NCI-H82 treated with DMSO at 0.1 percent for 48 hours (cell line): ENCODE measurements at regions not wholly inside any gene's neighbourhood (a gene's known extent, or its start where the extent isn't known, plus 50 kb on each side); places are given as distances from the start of the nearest gene placed in this dataset.
A peak's percentile ranks its signal among the peaks of the same experiment; 100 is the strongest.

Experiments
- DNase-seq: peaks from one replicate; lab custom pipeline; 2025; ENCODE audit not compliant: unreplicated experiment; lab: John Stamatoyannopoulos, UW

GRCh38 chr9:90420768-90421513 is 221.7 kb downstream of the DIRAS2 start:
- no peak for DNase-seq

GRCh38 chr9:90421786-90422185 is 220.8 kb downstream of the DIRAS2 start:
- DNase-seq: no peak

GRCh38 chr9:90423661-90424193 is 218.9 kb downstream of the DIRAS2 start:
- DNase-seq: no peak

GRCh38 chr9:90428517-90428916 is 214.1 kb downstream of the DIRAS2 start:
- DNase-seq: no peak

- peak; percentile 29 for DNase-seq
Observed at GRCh38 chr9:90432951-90433350, 209.7 kb downstream of the DIRAS2 start.

- DNase-seq: no peak
Observed at GRCh38 chr9:90433398-90433941, 209.2 kb downstream of the DIRAS2 start.

- no peak for DNase-seq
Observed at GRCh38 chr9:90441814-90442213, 200.8 kb downstream of the DIRAS2 start.

GRCh38 chr9:90442723-90443122 is 199.9 kb downstream of the DIRAS2 start:
- DNase-seq: no peak

GRCh38 chr9:90444609-90445204 is 197.9 kb downstream of the DIRAS2 start:
- no peak for DNase-seq

GRCh38 chr9:90445391-90445790 is 197.2 kb downstream of the DIRAS2 start:
- no peak for DNase-seq

- peak; percentile 35 for DNase-seq
Observed at GRCh38 chr9:90446200-90446948, 196.2 kb downstream of the DIRAS2 start.

GRCh38 chr9:90447773-90448172 is 194.9 kb downstream of the DIRAS2 start:
- DNase-seq: no peak

- DNase-seq: no peak
Observed at GRCh38 chr9:90449213-90449925, 193.3 kb downstream of the DIRAS2 start.

GRCh38 chr9:90451804-90452203 is 190.8 kb downstream of the DIRAS2 start:
- DNase-seq: no peak

GRCh38 chr9:90455316-90455715 is 187.3 kb downstream of the DIRAS2 start:
- DNase-seq: no peak

- DNase-seq: no peak
Observed at GRCh38 chr9:90457386-90458190, 185.0 kb downstream of the DIRAS2 start.

- DNase-seq: no peak
Observed at GRCh38 chr9:90458485-90458884, 184.1 kb downstream of the DIRAS2 start.

GRCh38 chr9:90459321-90459720 is 183.3 kb downstream of the DIRAS2 start:
- DNase-seq: no peak

- no peak for DNase-seq
Observed at GRCh38 chr9:90460220-90460619, 182.4 kb downstream of the DIRAS2 start.

- no peak for DNase-seq
Observed at GRCh38 chr9:90464978-90465377, 177.6 kb downstream of the DIRAS2 start.
